DOHH2 (cell line): ENCODE measurements at regions not wholly inside any gene's neighbourhood (a gene's known extent, or its start where the extent isn't known, plus 50 kb on each side); places are given as distances from the start of the nearest gene placed in this dataset.

Experiments used
- CTCF ChIP-seq: fragments of 200-600 bp; sonication (generic); IDR thresholded peaks from one replicate; pipeline ENCODE4 v1.5.1; 2014; ENCODE audit warnings: antibody characterized with exemption, mild to moderate bottlenecking, low read depth, low read length; ENCODE audit not compliant: poor library complexity, severe bottlenecking
- EZH2phosphoT487 ChIP-seq: fragments of 200-600 bp; sonication (generic); IDR thresholded peaks from 2 replicates; pipeline ENCODE4 v1.6.1; 2017; ENCODE audit warnings: borderline replicate concordance, mild to moderate bottlenecking, antibody characterized with exemption, low read length, moderate library complexity, mixed read lengths

GRCh38 chr11:134486704-134487103 is 74.7 kb upstream of the B3GAT1 start:
- TF ChIP-seq CTCF, result no peak
- no peak for TF ChIP-seq EZH2phosphoT487
